Activated CD8-positive, alpha-beta memory T cell treated with anti-CD3 and anti-CD28 coated beads for 36 hours (primary cell): ENCODE measurements at regions not wholly inside any gene's neighbourhood (a gene's known extent, or its start where the extent isn't known, plus 50 kb on each side); places are given as distances from the start of the nearest gene placed in this dataset.

Experiments
- CTCF ChIA-PET: fragments of 350-600 bp; sonication (Branson Sonifier 250); formaldehyde crosslinking; loops from one replicate; lab custom pipeline; 2021; ENCODE audit warnings: antibody characterized with exemption; lab: Charles Lee
- POLR2A ChIA-PET: fragments of 350-600 bp; sonication (Branson Sonifier 250); formaldehyde crosslinking; loops from one replicate; lab custom pipeline; 2021; ENCODE audit warnings: antibody characterized with exemption; lab: Charles Lee

DNA sequence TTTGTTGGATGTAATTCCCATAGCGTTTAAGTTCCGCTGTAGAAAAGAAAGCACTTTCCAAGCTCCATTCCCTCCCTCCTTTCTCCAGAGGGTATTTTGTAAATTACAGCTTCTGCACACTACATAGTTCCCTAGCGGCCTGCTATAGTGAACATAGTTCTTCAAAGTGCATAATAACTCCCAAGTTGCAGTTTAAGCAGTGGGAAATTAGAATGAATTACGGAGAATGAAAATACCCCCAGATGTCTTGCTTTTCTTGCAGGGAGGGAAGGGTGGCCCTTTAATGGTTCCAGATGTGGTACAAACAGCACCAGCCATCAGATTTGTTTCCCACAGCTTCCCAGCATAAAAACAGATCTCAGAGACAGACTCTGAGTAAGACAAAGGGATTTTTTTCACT, 893.9 kb downstream of the SUCLG1 start:
- POLR2A ChIA-PET, result no interaction called here
- CTCF ChIA-PET, result no interaction called here

GRCh38 chr2:83561592-83561991, 897.5 kb downstream of the SUCLG1 start:
- CTCF ChIA-PET, result no interaction called here
- POLR2A ChIA-PET, result no interaction called here

DNA sequence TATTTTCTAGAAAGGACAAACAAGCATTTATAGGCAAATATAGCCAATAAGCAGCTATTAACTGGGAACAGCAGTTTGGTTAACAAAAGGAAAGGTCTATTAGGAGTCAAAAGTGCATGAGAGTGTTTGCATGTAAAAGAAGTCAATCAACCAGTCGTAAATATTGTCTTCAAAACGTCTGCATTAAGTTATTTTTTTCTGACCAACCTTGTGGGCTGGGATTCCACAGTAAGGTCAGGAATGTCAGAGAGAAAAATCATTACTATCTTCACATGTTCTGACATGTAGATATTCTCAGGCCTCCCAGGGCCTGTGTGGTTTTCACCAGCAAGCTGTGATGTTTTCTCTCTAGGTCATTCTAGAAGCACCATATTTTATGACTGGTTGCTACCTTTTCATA, 922.5 kb downstream of the SUCLG1 start:
- ChIA-PET CTCF (no interaction called here), POLR2A (no interaction called here)

- ChIA-PET CTCF (no interaction called here), POLR2A (no interaction called here)
These were observed 924.7 kb downstream of the SUCLG1 start for GRCh38 chr2:83534416-83534815.

- CTCF ChIA-PET, result no interaction called here
- POLR2A ChIA-PET, result no interaction called here
These were observed 927.8 kb downstream of the SUCLG1 start for GRCh38 chr2:83531206-83531826.

- ChIA-PET POLR2A (no interaction called here), CTCF (no interaction called here)
These were observed 930.3 kb downstream of the SUCLG1 start for GRCh38 chr2:83528767-83529166.

- POLR2A ChIA-PET, result no interaction called here
- CTCF ChIA-PET, result no interaction called here
These were observed 936.1 kb downstream of the SUCLG1 start for GRCh38 chr2:83522891-83523493.

- ChIA-PET POLR2A (no interaction called here), CTCF (no interaction called here)
These were observed 941.2 kb downstream of the SUCLG1 start for GRCh38 chr2:83517727-83518368.

GRCh38 chr2:83516503-83516902, 942.6 kb downstream of the SUCLG1 start:
- POLR2A ChIA-PET, result no interaction called here

GRCh38 chr2:83487451-83487850, 971.6 kb downstream of the SUCLG1 start:
- ChIA-PET CTCF (no interaction called here), POLR2A (no interaction called here)

More at GRCh38 chr2:83516503-83516902, 942.6 kb downstream of the SUCLG1 start:
- CTCF ChIA-PET, result no interaction called here

DNA sequence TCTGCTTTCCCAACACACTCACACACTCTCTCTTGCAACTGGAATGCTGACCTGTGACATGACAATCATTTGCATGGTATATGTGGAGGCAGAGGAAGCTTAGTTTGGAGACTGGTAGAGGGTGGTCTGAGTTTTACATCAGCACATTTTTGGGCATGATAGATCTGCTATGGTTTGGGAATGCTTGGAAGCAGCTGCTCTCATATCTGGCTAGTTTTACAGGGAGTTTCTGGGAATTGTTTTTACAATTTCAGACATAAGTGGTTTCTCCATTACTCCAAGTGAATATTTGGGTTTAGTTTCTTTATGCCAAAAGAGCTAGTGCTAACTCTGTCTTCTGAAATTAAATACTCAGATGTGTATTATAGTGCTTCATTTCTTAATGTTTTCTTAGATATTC, 977.6 kb downstream of the SUCLG1 start:
- POLR2A ChIA-PET, result no interaction called here
- CTCF ChIA-PET, result no interaction called here

- POLR2A ChIA-PET, result no interaction called here
These were observed 981.0 kb downstream of the SUCLG1 start for GRCh38 chr2:83478037-83478436.

DNA sequence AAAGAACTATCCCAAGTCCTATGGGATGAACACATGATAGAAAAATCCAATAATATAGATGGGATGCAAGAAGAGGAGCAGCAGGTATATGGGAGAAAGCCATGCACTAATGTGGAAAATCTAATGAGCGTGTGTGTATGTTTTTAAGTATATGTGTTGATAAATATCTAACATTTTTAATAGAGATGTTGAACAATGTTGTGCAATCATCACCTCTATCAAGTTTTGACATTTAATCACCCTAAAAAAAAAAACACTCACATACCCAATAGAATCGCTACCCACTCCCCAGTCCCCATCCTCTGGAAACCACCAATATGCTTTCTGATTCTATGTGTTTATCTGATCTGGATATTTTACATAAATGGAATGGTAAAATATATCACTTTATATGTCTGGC, 983.7 kb downstream of the SUCLG1 start:
- POLR2A ChIA-PET, result no interaction called here

More at GRCh38 chr2:83478037-83478436, 981.0 kb downstream of the SUCLG1 start:
- CTCF ChIA-PET, result no interaction called here

GRCh38 chr2:83471655-83472054, 987.4 kb downstream of the SUCLG1 start:
- ChIA-PET POLR2A (no interaction called here), CTCF (no interaction called here)

More for the DNA sequence above, 983.7 kb downstream of the SUCLG1 start:
- CTCF ChIA-PET, result no interaction called here

- ChIA-PET CTCF (no interaction called here), POLR2A (no interaction called here)
These were observed 988.2 kb downstream of the SUCLG1 start for GRCh38 chr2:83470928-83471327.

GRCh38 chr2:83464444-83464843, 994.6 kb downstream of the SUCLG1 start:
- ChIA-PET POLR2A (no interaction called here), CTCF (no interaction called here)

- POLR2A ChIA-PET, result no interaction called here
- CTCF ChIA-PET, result no interaction called here
These were observed 996.2 kb downstream of the SUCLG1 start for GRCh38 chr2:83462881-83463280.

- CTCF ChIA-PET, result no interaction called here
These were observed 997.9 kb downstream of the SUCLG1 start for GRCh38 chr2:83461135-83461534.

GRCh38 chr2:83459456-83459855, 999.6 kb downstream of the SUCLG1 start:
- POLR2A ChIA-PET, result no interaction called here
- CTCF ChIA-PET, result no interaction called here

More at GRCh38 chr2:83461135-83461534, 997.9 kb downstream of the SUCLG1 start:
- POLR2A ChIA-PET, result no interaction called here

DNA sequence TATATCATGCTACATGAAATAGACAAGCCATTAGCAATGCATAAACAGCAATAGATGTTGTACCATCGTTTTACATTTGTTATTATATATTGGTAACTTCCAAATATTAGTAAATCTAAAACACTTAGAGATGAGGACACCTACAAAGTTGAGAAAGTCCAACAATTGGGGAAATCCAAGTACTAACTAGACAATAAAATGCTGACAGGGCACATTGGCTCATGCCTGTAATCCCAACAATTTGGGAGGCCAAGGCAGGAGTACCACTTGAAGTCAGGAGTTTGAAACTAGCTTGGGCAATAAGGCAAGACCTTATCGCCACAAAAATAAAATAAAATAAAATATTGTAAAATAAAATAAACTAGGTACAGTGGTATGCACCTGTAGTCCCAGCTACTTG, 1023.1 kb downstream of the SUCLG1 start:
- POLR2A ChIA-PET, result no interaction called here
- CTCF ChIA-PET, result no interaction called here

GRCh38 chr2:83420993-83421392, 1038.1 kb downstream of the SUCLG1 start:
- ChIA-PET CTCF (no interaction called here), POLR2A (no interaction called here)
